ENCODE measurements at regions not wholly inside any gene's neighbourhood (a gene's known extent, or its start where the extent isn't known, plus 50 kb on each side); places are given as distances from the start of the nearest gene placed in this dataset.

- Histone ChIP-seq H3K4me3 (replicated peaks; ENCODE audit: low read depth, low read length) (no peak overlapping the region), H3K36me3 (ENCODE audit: control insufficient read depth, insufficient read depth, low read length) (no peaks in the 10 kb centered on the region), H3K27me3 (replicated peaks; ENCODE audit: control insufficient read depth, insufficient read depth, low read length) (no peaks in the 10 kb centered on the region)
- no peak for DNase-seq (ENCODE audit: extremely low read depth, insufficient read length)
- no peak for TF ChIP-seq CTCF (IDR thresholded peaks at IDR 0.05; ENCODE audit: insufficient read depth, low read length, poor library complexity, severe bottlenecking)
Measured at GRCh38 chr16:85541980-85542900, 70.9 kb upstream of the GSE1 start.

- no peak overlapping the region for H3K4me3 ChIP-seq (replicated peaks; ENCODE audit: low read depth, low read length)
- TF ChIP-seq CTCF (IDR thresholded peaks at IDR 0.05; ENCODE audit: insufficient read depth, low read length, poor library complexity, severe bottlenecking): no peak
- DNase-seq (ENCODE audit: extremely low read depth, insufficient read length): no peak
- H3K27me3 ChIP-seq (replicated peaks; ENCODE audit: control insufficient read depth, insufficient read depth, low read length): no peaks in the 10 kb centered on the region
- H3K36me3 ChIP-seq (ENCODE audit: control insufficient read depth, insufficient read depth, low read length): no peaks in the 10 kb centered on the region
Measured at GRCh38 chr16:85543536-85543935, 69.6 kb upstream of the GSE1 start.

- Histone ChIP-seq H3K4me3 (replicated peaks; ENCODE audit: low read depth, low read length) (no peak overlapping the region), H3K27me3 (replicated peaks; ENCODE audit: control insufficient read depth, insufficient read depth, low read length) (no peaks in the 10 kb centered on the region), H3K36me3 (ENCODE audit: control insufficient read depth, insufficient read depth, low read length) (no peaks in the 10 kb centered on the region)
- DNase-seq (ENCODE audit: extremely low read depth, insufficient read length): no peak
- no peak for TF ChIP-seq CTCF (IDR thresholded peaks at IDR 0.05; ENCODE audit: insufficient read depth, low read length, poor library complexity, severe bottlenecking)
Measured at GRCh38 chr16:85544016-85544415, 69.1 kb upstream of the GSE1 start.

GRCh38 chr16:85544668-85545067, 68.5 kb upstream of the GSE1 start:
- TF ChIP-seq CTCF (IDR thresholded peaks at IDR 0.05; ENCODE audit: insufficient read depth, low read length, poor library complexity, severe bottlenecking): no peak
- DNase-seq (ENCODE audit: extremely low read depth, insufficient read length): no peak
- no peaks in the 10 kb centered on the region for H3K27me3 ChIP-seq (replicated peaks; ENCODE audit: control insufficient read depth, insufficient read depth, low read length)
- no peaks in the 10 kb centered on the region for H3K36me3 ChIP-seq (ENCODE audit: control insufficient read depth, insufficient read depth, low read length)
- no peak overlapping the region for H3K4me3 ChIP-seq (replicated peaks; ENCODE audit: low read depth, low read length)

GRCh38 chr16:85545227-85545818, 67.8 kb upstream of the GSE1 start:
- Histone ChIP-seq H3K36me3 (ENCODE audit: control insufficient read depth, insufficient read depth, low read length) (no peaks in the 10 kb centered on the region), H3K4me3 (replicated peaks; ENCODE audit: low read depth, low read length) (no peak overlapping the region), H3K27me3 (replicated peaks; ENCODE audit: control insufficient read depth, insufficient read depth, low read length) (no peaks in the 10 kb centered on the region)
- no peak for TF ChIP-seq CTCF (IDR thresholded peaks at IDR 0.05; ENCODE audit: insufficient read depth, low read length, poor library complexity, severe bottlenecking)
- DNase-seq (ENCODE audit: extremely low read depth, insufficient read length): no peak
